ENCODE measurements at regions not wholly inside any gene's neighbourhood (a gene's known extent, or its start where the extent isn't known, plus 50 kb on each side); places are given as distances from the start of the nearest gene placed in this dataset.

- Histone ChIP-seq H3K36me3 (ENCODE audit: insufficient read depth, low read length, poor library complexity, severe bottlenecking) (no peaks in the 10 kb centered on the region), H3K27ac (ENCODE audit: low read depth, low read length, poor library complexity, severe bottlenecking) (no peak overlapping the region), H3K4me3 (ENCODE audit: low read depth, low read length, poor library complexity, severe bottlenecking) (no peak overlapping the region), H3K9me3 (ENCODE audit: low read depth, low read length, poor library complexity, severe bottlenecking) (no peaks in the 10 kb centered on the region), H3K4me1 (ENCODE audit: insufficient read depth, low read length, poor library complexity, severe bottlenecking) (no peaks in the 10 kb centered on the region), H3K27me3 (replicated peaks; ENCODE audit: insufficient read depth, low read depth, low read length, poor library complexity) (no peaks in the 10 kb centered on the region)
- ChIA-PET POLR2A (ENCODE audit: low non-redundant PET) (no interaction called here), CTCF (no interaction called here)
- no peak for DNase-seq (ENCODE audit: low spot score)
- BruUV-seq (replicated peaks): no TSS peak
- TF ChIP-seq CTCF (conservative IDR thresholded peaks at IDR 0.05; ENCODE audit: low read depth, low read length) (no peak), EZH2 (IDR thresholded peaks at IDR 0.05; ENCODE audit: borderline replicate concordance, low read depth, low read length, poor library complexity, severe bottlenecking) (no peak)
- intact Hi-C loops (cut with micrococcal nuclease; ENCODE audit: unreplicated experiment): no loop called here
These were observed 920.4 kb upstream of the EPHA5 start for GRCh38 chr4:66590488-66591215.

GRCh38 chr4:66589183-66589582 is 918.9 kb upstream of the EPHA5 start:
- CTCF ChIA-PET: no interaction called here
- Histone ChIP-seq H3K9me3 (ENCODE audit: low read depth, low read length, poor library complexity, severe bottlenecking) (no peaks in the 10 kb centered on the region), H3K4me3 (ENCODE audit: low read depth, low read length, poor library complexity, severe bottlenecking) (no peak overlapping the region), H3K27me3 (replicated peaks; ENCODE audit: insufficient read depth, low read depth, low read length, poor library complexity) (no peaks in the 10 kb centered on the region), H3K36me3 (ENCODE audit: insufficient read depth, low read length, poor library complexity, severe bottlenecking) (no peaks in the 10 kb centered on the region), H3K4me1 (ENCODE audit: insufficient read depth, low read length, poor library complexity, severe bottlenecking) (no peaks in the 10 kb centered on the region), H3K27ac (ENCODE audit: low read depth, low read length, poor library complexity, severe bottlenecking) (no peak overlapping the region)
- POLR2A ChIA-PET (ENCODE audit: low non-redundant PET): no interaction called here
- intact Hi-C loops (cut with micrococcal nuclease; ENCODE audit: unreplicated experiment): no loop called here
- DNase-seq (ENCODE audit: low spot score): no peak
- TF ChIP-seq CTCF (conservative IDR thresholded peaks at IDR 0.05; ENCODE audit: low read depth, low read length) (no peak), EZH2 (IDR thresholded peaks at IDR 0.05; ENCODE audit: borderline replicate concordance, low read depth, low read length, poor library complexity, severe bottlenecking) (no peak)
- no TSS peak for BruUV-seq (replicated peaks)

- H3K27me3 ChIP-seq (replicated peaks; ENCODE audit: insufficient read depth, low read depth, low read length, poor library complexity): no peaks in the 10 kb centered on the region
- TF ChIP-seq CTCF (conservative IDR thresholded peaks at IDR 0.05; ENCODE audit: low read depth, low read length): no peak
- TF ChIP-seq EZH2 (IDR thresholded peaks at IDR 0.05; ENCODE audit: borderline replicate concordance, low read depth, low read length, poor library complexity, severe bottlenecking): no peak
- no peaks in the 10 kb centered on the region for H3K36me3 ChIP-seq (ENCODE audit: insufficient read depth, low read length, poor library complexity, severe bottlenecking)
- CTCF ChIA-PET: no interaction called here
- intact Hi-C loops (cut with micrococcal nuclease; ENCODE audit: unreplicated experiment): loop anchor here (1.0 kb wide), 1 partner anchor 16 kb away; no protein-coding TSS in a partner anchor
- H3K27ac ChIP-seq (ENCODE audit: low read depth, low read length, poor library complexity, severe bottlenecking): no peak overlapping the region
- POLR2A ChIA-PET (ENCODE audit: low non-redundant PET): no interaction called here
- DNase-seq (ENCODE audit: low spot score): no peak
- no peak overlapping the region for H3K4me3 ChIP-seq (ENCODE audit: low read depth, low read length, poor library complexity, severe bottlenecking)
- H3K4me1 ChIP-seq (ENCODE audit: insufficient read depth, low read length, poor library complexity, severe bottlenecking): no peaks in the 10 kb centered on the region
- no peaks in the 10 kb centered on the region for H3K9me3 ChIP-seq (ENCODE audit: low read depth, low read length, poor library complexity, severe bottlenecking)
- BruUV-seq (replicated peaks): no TSS peak
These were observed 915.5 kb upstream of the EPHA5 start for GRCh38 chr4:66585767-66586166.
